K562 (cell line): ENCODE measurements at regions not wholly inside any gene's neighbourhood (a gene's known extent, or its start where the extent isn't known, plus 50 kb on each side); places are given as distances from the start of the nearest gene placed in this dataset.

ENCODE experiments used
- ARID2 ChIP-seq: fragments of 450-650 bp; IDR thresholded peaks from 2 replicates; pipeline ENCODE4 v1.6.1; 2017; ENCODE audit warnings: antibody characterized with exemption, mild to moderate bottlenecking
- ATF2 ChIP-seq: sonication (generic); formaldehyde crosslinking; IDR thresholded peaks from 2 replicates; pipeline ENCODE4 v1.8.1; 2022; ENCODE audit warnings: missing genetic modification reagents
- CBFB ChIP-seq: sonication (generic); formaldehyde crosslinking; IDR thresholded peaks from 2 replicates; pipeline ENCODE4 v1.4.0; 2020; ENCODE audit warnings: mild to moderate bottlenecking, missing genetic modification reagents
- CREB3L1 ChIP-seq: fragments of 450-650 bp; IDR thresholded peaks from 2 replicates; pipeline ENCODE4 v1.6.1; 2014; ENCODE audit warnings: low read depth, mild to moderate bottlenecking, moderate library complexity, borderline replicate concordance
- ELF1 ChIP-seq: fragments of 200-800 bp; sonication (Bioruptor generic); IDR thresholded peaks from 2 replicates; pipeline ENCODE4 v1.6.1; 2016; ENCODE audit warnings: missing genetic modification characterization, missing compliant biosample characterization
- ERF ChIP-seq: fragments of 450-650 bp; formaldehyde crosslinking; IDR thresholded peaks from 2 replicates; pipeline ENCODE4 v1.4.0; 2020; ENCODE audit warnings: mild to moderate bottlenecking, mixed read lengths
- EWSR1 ChIP-seq: fragments of 450-650 bp; IDR thresholded peaks from 2 replicates; pipeline ENCODE4 v1.6.1; 2018; ENCODE audit warnings: borderline replicate concordance, mild to moderate bottlenecking, low read depth, moderate library complexity; ENCODE audit not compliant: partially characterized antibody
- FOXA1 ChIP-seq: fragments of 450-650 bp; IDR thresholded peaks from 2 replicates; pipeline ENCODE4 v1.6.1; 2016; ENCODE audit warnings: mild to moderate bottlenecking, borderline replicate concordance
- GATA2 ChIP-seq: sonication (generic); formaldehyde crosslinking; IDR thresholded peaks from 2 replicates; pipeline ENCODE4 v1.4.0; 2020; ENCODE audit warnings: mild to moderate bottlenecking, missing genetic modification reagents
- MIER1 ChIP-seq: fragments of 450-650 bp; IDR thresholded peaks from 2 replicates; pipeline ENCODE4 v1.6.1; 2016; ENCODE audit warnings: antibody characterized with exemption, mild to moderate bottlenecking, low read depth
- MLLT1 ChIP-seq, 2 experiments: fragments of 450-650 bp; IDR thresholded peaks; 2 replicates each; pipeline ENCODE4 v1.6.1; 2016
- MLX ChIP-seq, 2 experiments: fragments of 450-650 bp in 1 of 2; sonication (generic) in 1 of 2; formaldehyde crosslinking; conservative IDR thresholded peaks; 2 replicates each; pipeline versions ENCODE4 v1.4.0 to v1.8.1; 2020 to 2022; ENCODE audit warnings: mild to moderate bottlenecking in 1 of 2, missing genetic modification reagents in 1 of 2
- NFRKB ChIP-seq: fragments of 450-650 bp; IDR thresholded peaks from 2 replicates; pipeline ENCODE4 v1.6.1; 2016; ENCODE audit warnings: low read depth
- RBM22 ChIP-seq: fragments of 200-400 bp; formaldehyde crosslinking; IDR thresholded peaks from 2 replicates; pipeline ENCODE4 v1.6.1; 2018; ENCODE audit warnings: low read length, low read depth; ENCODE audit not compliant: poor library complexity, severe bottlenecking
- SIN3B ChIP-seq: fragments of 450-650 bp; IDR thresholded peaks from 2 replicates; pipeline ENCODE4 v1.6.1; 2017; ENCODE audit warnings: low read depth, mild to moderate bottlenecking, moderate library complexity
- SMAD2 ChIP-seq: fragments of 150-350 bp; IDR thresholded peaks from 2 replicates; pipeline ENCODE4 v1.6.1; 2014; ENCODE audit warnings: low read depth, mild to moderate bottlenecking, low read length
- SMAD3 ChIP-seq: fragments of 450-650 bp; formaldehyde crosslinking; conservative IDR thresholded peaks from 2 replicates; pipeline ENCODE4 v1.4.0; 2020; ENCODE audit warnings: mild to moderate bottlenecking
- SP1 ChIP-seq: sonication (generic); formaldehyde crosslinking; IDR thresholded peaks from 2 replicates; pipeline ENCODE4 v1.8.1; 2022; ENCODE audit warnings: mild to moderate bottlenecking, missing genetic modification reagents
- UBTF ChIP-seq, 2 experiments: IDR thresholded peaks; 2 replicates each; pipeline ENCODE4 v1.6.1; 2012; ENCODE audit warnings: improper control_type of control experiment in 2 of 2, low read depth in 2 of 2, low read length in 2 of 2, borderline replicate concordance in 1 of 2
- ZNF133 ChIP-seq: fragments of 250-450 bp; sonication (Bioruptor Pico); IDR thresholded peaks from 2 replicates; pipeline ENCODE4 v1.4.0; 2020; ENCODE audit warnings: mild to moderate bottlenecking
- ZNF165 ChIP-seq: fragments of 250-450 bp; sonication (Bioruptor Pico); IDR thresholded peaks from 2 replicates; pipeline ENCODE4 v1.4.0; 2020; ENCODE audit warnings: borderline replicate concordance
- ZNF695 ChIP-seq: fragments of 450-650 bp; formaldehyde crosslinking; IDR thresholded peaks from 2 replicates; pipeline ENCODE4 v1.4.0; 2020; ENCODE audit warnings: mild to moderate bottlenecking, moderate library complexity

GRCh38 chr17:27956601-27957445 lies 63.7 kb upstream of the LYRM9 start (continued):
- TF ChIP-seq CREB3L1: no peak
- TF ChIP-seq ZNF165 (CRISPR knock-in tag): no peak
- no peak for TF ChIP-seq MIER1
- no peak for TF ChIP-seq GATA2 (CRISPR knock-in tag)
- TF ChIP-seq NFRKB: no peak
- no peak for TF ChIP-seq SP1
- TF ChIP-seq FOXA1: no peak
- TF ChIP-seq ARID2: no peak
- TF ChIP-seq MLX (CRISPR knock-in tag; conservative IDR thresholded peaks at IDR 0.05): no peak
- TF ChIP-seq ZNF133 (CRISPR knock-in tag): no peak
- no peak for TF ChIP-seq MLLT1 (IDR thresholded peaks at IDR 0.05)
- TF ChIP-seq RBM22: no peak
- no peak for TF ChIP-seq UBTF (IDR thresholded peaks at IDR 0.05; ENCODE audit: borderline replicate concordance in 1 of 2, low read depth in 2 of 2, low read length in 2 of 2)
- TF ChIP-seq SMAD3 (CRISPR knock-in tag): no peak
- TF ChIP-seq SMAD2: no peak
- TF ChIP-seq CBFB: no peak
- no peak for TF ChIP-seq EWSR1
- no peak for TF ChIP-seq ATF2 (CRISPR knock-in tag)
- no peak for TF ChIP-seq SIN3B
- TF ChIP-seq ELF1 (tag): 0 out of 2 replicates have a peak, but pooled peaks have one; percentile 26
- no peak for TF ChIP-seq ZNF695 (CRISPR knock-in tag)
- TF ChIP-seq ERF (CRISPR knock-in tag): no peak
